GM06990 (cell line): ENCODE measurements at regions not wholly inside any gene's neighbourhood (a gene's known extent, or its start where the extent isn't known, plus 50 kb on each side); places are given as distances from the start of the nearest gene placed in this dataset.
"Not testable (repeated sequence)": the region's sequence is repeated elsewhere in the genome, so short reads cannot be mapped to it uniquely, and the experiment has no call there.

Source experiments
- DNase-seq: peaks from one replicate; pipeline ENCODE4 v3.0.0-alpha.2; 2011; ENCODE audit not compliant: insufficient read length; ENCODE audit errors: extremely low read depth
- H3K27me3 ChIP-seq: replicated peaks from 2 replicates; pipeline ENCODE4 v1.6.0; 2011; ENCODE audit warnings: low read length; ENCODE audit not compliant: control insufficient read depth, insufficient read depth
- H3K36me3 ChIP-seq: 2 replicates; pipeline ENCODE4 v1.5.1; 2011; ENCODE audit warnings: low read length; ENCODE audit not compliant: control insufficient read depth, insufficient read depth
- H3K4me3 ChIP-seq: replicated peaks from 2 replicates; pipeline ENCODE4 v1.5.1; 2011; ENCODE audit warnings: low read depth, mild to moderate bottlenecking, control low read depth, low read length
- CTCF ChIP-seq: IDR thresholded peaks from 2 replicates; pipeline ENCODE4 v1.5.1; 2011; ENCODE audit warnings: low read length, control low read depth, mild to moderate bottlenecking, inconsistent platforms; ENCODE audit not compliant: insufficient read depth, poor library complexity, severe bottlenecking

- no peak for TF ChIP-seq CTCF
- Histone ChIP-seq H3K36me3 (no peaks in the 10 kb centered on the region), H3K4me3 (no peak overlapping the region), H3K27me3 (no peaks in the 10 kb centered on the region)
- no peak for DNase-seq
Observed at GRCh38 chr7:130804220-130804619, 70.2 kb upstream of the KLF14 start.

- H3K27me3 ChIP-seq, H3K36me3 ChIP-seq, H3K4me3 ChIP-seq, DNase-seq: not testable (repeated sequence)
Observed at GRCh38 chr7:130812819-130813218, 78.8 kb upstream of the KLF14 start.

- Histone ChIP-seq H3K4me3 (no peak overlapping the region), H3K36me3 (no peaks in the 10 kb centered on the region), H3K27me3 (no peaks in the 10 kb centered on the region)
- peak; percentile 30 for TF ChIP-seq CTCF
- no peak for DNase-seq
Observed at GRCh38 chr7:130814778-130815335, 80.8 kb upstream of the KLF14 start.

- no peak overlapping the region for H3K4me3 ChIP-seq
- DNase-seq = no peak
- no peaks in the 10 kb centered on the region for H3K27me3 ChIP-seq
- TF ChIP-seq CTCF = no peak
- H3K36me3 ChIP-seq = no peaks in the 10 kb centered on the region
Observed at GRCh38 chr7:130818056-130818455, 84.0 kb upstream of the KLF14 start.

- TF ChIP-seq CTCF = no peak
- Histone ChIP-seq H3K36me3 (no peaks in the 10 kb centered on the region), H3K27me3 (no peaks in the 10 kb centered on the region), H3K4me3 (no peak overlapping the region)
- DNase-seq = no peak
Observed at GRCh38 chr7:130821864-130822263, 87.9 kb upstream of the KLF14 start.

GRCh38 chr7:130822642-130823041 is 88.6 kb upstream of the KLF14 start:
- no peak for TF ChIP-seq CTCF
- H3K27me3 ChIP-seq = no peaks in the 10 kb centered on the region
- H3K36me3 ChIP-seq = no peaks in the 10 kb centered on the region
- no peak overlapping the region for H3K4me3 ChIP-seq
- DNase-seq = no peak
